ENCODE measurements at regions not wholly inside any gene's neighbourhood (a gene's known extent, or its start where the extent isn't known, plus 50 kb on each side); places are given as distances from the start of the nearest gene placed in this dataset.

- intact Hi-C loops (cut with micrococcal nuclease) = no loop called here
- H3K9me3 Mint-ChIP-seq = peaks cover 3 to 4% of the 10 kb centered on the region in 2 donors
- ATAC-seq = no peak
Observed at GRCh38 chr5:164481270-164481669, 975.9 kb downstream of the MAT2B start.

DNA sequence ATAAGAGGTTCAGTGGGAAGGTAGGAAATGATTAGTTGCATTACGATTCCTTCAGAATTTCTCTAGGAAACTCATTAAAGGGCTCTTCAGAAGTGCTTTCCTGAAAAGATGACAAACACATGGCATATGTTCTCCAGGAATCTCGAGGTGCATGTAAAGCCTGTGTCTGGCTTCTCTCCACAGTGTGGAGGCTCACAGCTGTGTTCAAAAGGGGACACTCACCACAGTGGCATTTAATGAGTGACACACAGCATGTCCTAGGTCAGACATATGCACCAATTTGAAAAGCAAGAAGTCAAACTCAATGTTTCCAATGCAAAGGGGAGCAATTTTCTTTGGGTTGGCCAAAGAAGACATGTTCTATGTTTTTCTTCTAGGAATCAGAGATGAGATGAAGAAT, 976.9 kb downstream of the MAT2B start:
- intact Hi-C loops (cut with micrococcal nuclease) = no loop called here
- no peak for TF ChIP-seq CTCF (IDR thresholded peaks at IDR 0.05)
- Histone ChIP-seq H3K4me1 (ENCODE audit: control insufficient read depth, insufficient read depth, low read length) (no peaks in the 10 kb centered on the region), H3K27ac (ENCODE audit: low read length) (no peak overlapping the region), H3K27me3 (ENCODE audit: control insufficient read depth, insufficient read depth, low read length) (no peaks in the 10 kb centered on the region), H3K4me3 (ENCODE audit: low read length) (no peak overlapping the region), H3K36me3 (ENCODE audit: control insufficient read depth, insufficient read depth, low read length) (no peaks in the 10 kb centered on the region), H3K9me3 (ENCODE audit: control insufficient read depth, insufficient read depth, low read length) (no peaks in the 10 kb centered on the region)
- Mint-ChIP-seq H3K9me3 (peaks cover 3 to 4% of the 10 kb centered on the region in 2 donors), H3K36me3 (no peaks in the 10 kb centered on the region), H3K4me3 (no peak overlapping the region), H3K27me3 (ENCODE audit: low read depth in 2 of 2) (no peaks in the 10 kb centered on the region), H3K4me1 (no peaks in the 10 kb centered on the region), H3K27ac (no peak overlapping the region)
- 78% methylated on average over 2 of the region's 2 CpGs for WGBS (ENCODE audit: insufficient coverage)
- ATAC-seq = no peak
- no peak for DNase-seq

More at GRCh38 chr5:164481270-164481669, 975.9 kb downstream of the MAT2B start:
- 88% methylated on average over 2 of the region's 3 CpGs for whole genome bisulfite sequencing (ENCODE audit: insufficient coverage)
- H3K27ac Mint-ChIP-seq = no peak overlapping the region
- H3K36me3 Mint-ChIP-seq = no peaks in the 10 kb centered on the region
- Histone ChIP-seq H3K27me3 (ENCODE audit: control insufficient read depth, insufficient read depth, low read length) (no peaks in the 10 kb centered on the region), H3K9me3 (ENCODE audit: control insufficient read depth, insufficient read depth, low read length) (no peaks in the 10 kb centered on the region), H3K36me3 (ENCODE audit: control insufficient read depth, insufficient read depth, low read length) (no peaks in the 10 kb centered on the region), H3K27ac (ENCODE audit: low read length) (no peak overlapping the region), H3K4me3 (ENCODE audit: low read length) (no peak overlapping the region), H3K4me1 (ENCODE audit: control insufficient read depth, insufficient read depth, low read length) (no peaks in the 10 kb centered on the region)
- no peaks in the 10 kb centered on the region for H3K4me1 Mint-ChIP-seq
- H3K4me3 Mint-ChIP-seq = no peak overlapping the region
- H3K27me3 Mint-ChIP-seq (ENCODE audit: low read depth in 2 of 2) = no peaks in the 10 kb centered on the region
- DNase-seq = no peak
- no peak for TF ChIP-seq CTCF (IDR thresholded peaks at IDR 0.05)

DNA sequence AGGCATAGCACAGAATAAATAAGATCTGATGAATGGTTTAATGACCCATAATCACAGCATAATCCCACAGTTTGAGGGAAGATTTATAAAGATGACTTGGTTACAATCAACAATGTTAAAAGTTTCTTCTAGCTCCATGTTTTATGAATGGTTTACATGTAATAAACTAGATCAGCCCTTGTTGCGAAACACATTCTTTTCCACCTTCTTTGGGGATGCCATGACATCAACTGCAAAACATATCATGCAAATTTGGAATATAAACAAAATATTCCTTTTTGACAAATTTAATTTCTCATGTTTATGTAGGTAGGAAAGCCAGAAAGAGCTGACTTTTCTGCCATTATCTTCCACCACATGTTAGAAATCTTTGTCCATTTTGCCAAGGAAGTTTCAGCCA, 979.5 kb downstream of the MAT2B start:
- WGBS (ENCODE audit: insufficient coverage) = no CpG with 5 or more reads among the region's 1 CpG
- ATAC-seq = no peak

More for the DNA sequence above, 979.5 kb downstream of the MAT2B start:
- no peaks in the 10 kb centered on the region for H3K27me3 Mint-ChIP-seq (ENCODE audit: low read depth in 2 of 2)
- Histone ChIP-seq H3K36me3 (ENCODE audit: control insufficient read depth, insufficient read depth, low read length) (no peaks in the 10 kb centered on the region), H3K27me3 (ENCODE audit: control insufficient read depth, insufficient read depth, low read length) (no peaks in the 10 kb centered on the region), H3K9me3 (ENCODE audit: control insufficient read depth, insufficient read depth, low read length) (peaks cover 5% of the 10 kb centered on the region), H3K4me1 (ENCODE audit: control insufficient read depth, insufficient read depth, low read length) (no peaks in the 10 kb centered on the region), H3K27ac (ENCODE audit: low read length) (no peak overlapping the region), H3K4me3 (ENCODE audit: low read length) (no peak overlapping the region)
- no peak overlapping the region for H3K27ac Mint-ChIP-seq
- intact Hi-C loops (cut with micrococcal nuclease) = no loop called here
- peaks cover 6 to 7% of the 10 kb centered on the region in 2 donors for H3K9me3 Mint-ChIP-seq
- no peak overlapping the region for H3K4me3 Mint-ChIP-seq
- TF ChIP-seq CTCF (IDR thresholded peaks at IDR 0.05) = no peak
- H3K36me3 Mint-ChIP-seq = no peaks in the 10 kb centered on the region
- DNase-seq = no peak
- no peaks in the 10 kb centered on the region for H3K4me1 Mint-ChIP-seq

Measured in natural killer cell (primary cell).